T47D (cell line): ENCODE measurements at regions not wholly inside any gene's neighbourhood (a gene's known extent, or its start where the extent isn't known, plus 50 kb on each side); places are given as distances from the start of the nearest gene placed in this dataset.
"Not testable (repeated sequence)": the region's sequence is repeated elsewhere in the genome, so short reads cannot be mapped to it uniquely, and the experiment has no call there.

ENCODE experiments used
- DNase-seq, 2 experiments: peaks; one replicate each; pipeline versions ENCODE4 v3.0.0 to v3.0.0-alpha.2; 2011 to 2012; ENCODE audit warnings: low read depth in 1 of 2, low spot score in 1 of 2
- JUND ChIP-seq: IDR thresholded peaks from 2 replicates; pipeline ENCODE4 v1.6.1; 2012; ENCODE audit warnings: low read depth
- in situ Hi-C: cut with HindIII; loops from 2 replicates; pipeline ENCODE4 v1.10.0; 2016; ENCODE audit warnings: low sequenced_read_pairs, low pct_unique_long_range_greater_than_20kb

DNA sequence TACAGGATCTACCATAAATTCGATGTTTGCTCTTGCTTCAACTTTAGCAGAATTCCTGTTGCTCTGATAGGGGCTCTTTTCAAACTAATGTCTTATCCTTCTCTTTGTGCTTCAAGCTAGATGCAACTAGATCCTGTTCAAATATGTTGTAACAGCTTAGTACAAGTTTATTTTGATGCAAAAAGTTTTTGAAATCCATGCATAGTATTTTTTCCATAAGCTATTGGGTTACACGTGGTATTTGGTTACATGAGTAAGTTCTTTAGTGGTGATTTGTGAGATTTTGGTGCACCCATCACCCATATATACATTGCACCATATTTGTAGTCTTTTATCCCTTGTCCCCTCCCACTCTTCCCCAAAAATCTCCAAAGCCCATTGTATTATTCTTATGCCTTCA is 907.7 kb downstream of the LTN1 start:
- no peak for DNase-seq
- in situ Hi-C loops: no loop called here
- no peak for TF ChIP-seq JUND

DNA sequence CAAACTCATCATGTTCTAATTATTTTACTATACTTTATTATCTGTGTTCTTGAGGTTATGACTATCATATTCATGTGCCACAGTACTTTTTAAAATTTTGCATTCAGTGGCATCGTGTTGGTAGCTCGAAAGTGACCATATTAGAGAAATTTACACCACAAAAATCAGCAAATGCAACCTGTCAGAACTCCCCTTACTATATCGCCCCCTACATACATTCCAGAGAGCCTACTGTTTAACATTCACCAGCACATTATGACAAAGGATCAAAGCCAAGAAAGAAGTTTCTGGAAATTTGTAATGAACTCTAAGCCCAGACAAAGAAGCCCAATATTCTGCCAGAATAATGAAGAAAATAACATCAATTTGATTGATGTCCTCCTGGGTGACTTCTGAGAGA is 909.3 kb downstream of the LTN1 start:
- no peak for DNase-seq
- in situ Hi-C loops: no loop called here
- TF ChIP-seq JUND: no peak

DNA sequence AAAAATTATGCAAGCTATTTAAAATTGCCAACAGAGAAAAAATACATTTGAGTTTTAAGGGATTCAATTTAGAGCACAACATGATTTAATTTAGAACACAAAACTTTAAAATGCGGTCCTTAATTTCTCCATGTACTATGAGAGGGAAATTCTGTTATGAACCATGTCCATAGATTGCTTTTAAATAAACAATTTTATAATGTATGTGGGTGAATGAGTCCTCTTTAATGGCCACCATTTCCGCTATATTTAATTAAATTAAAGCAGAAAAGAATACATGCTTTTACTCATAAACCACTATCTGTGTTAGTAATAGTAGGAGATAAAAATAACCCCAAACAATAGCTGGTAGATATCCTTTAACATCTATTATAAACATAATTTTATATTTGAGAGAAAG is 914.6 kb downstream of the LTN1 start:
- no peak for DNase-seq
- TF ChIP-seq JUND: no peak
- in situ Hi-C loops: no loop called here

DNA sequence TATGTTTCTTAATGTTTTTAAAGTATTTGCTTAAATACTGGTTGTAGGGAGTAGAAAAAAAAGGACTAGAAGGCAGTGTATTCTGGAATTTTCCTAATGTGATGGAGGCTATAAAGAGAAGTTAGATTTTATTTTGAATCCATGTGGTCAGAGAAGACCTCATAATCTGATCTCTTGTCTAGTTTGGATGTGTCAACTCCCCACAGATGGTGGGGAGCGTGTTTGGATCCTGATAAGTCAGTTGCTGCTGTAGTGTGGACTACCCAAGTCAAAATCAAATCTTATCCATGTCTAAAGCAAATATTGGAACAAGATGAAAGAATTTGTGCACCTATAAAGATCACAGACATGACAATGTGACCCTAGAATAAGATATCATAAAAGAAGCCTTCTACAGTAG is 918.0 kb downstream of the LTN1 start:
- TF ChIP-seq JUND: no peak
- in situ Hi-C loops: no loop called here
- no peak for DNase-seq

DNA sequence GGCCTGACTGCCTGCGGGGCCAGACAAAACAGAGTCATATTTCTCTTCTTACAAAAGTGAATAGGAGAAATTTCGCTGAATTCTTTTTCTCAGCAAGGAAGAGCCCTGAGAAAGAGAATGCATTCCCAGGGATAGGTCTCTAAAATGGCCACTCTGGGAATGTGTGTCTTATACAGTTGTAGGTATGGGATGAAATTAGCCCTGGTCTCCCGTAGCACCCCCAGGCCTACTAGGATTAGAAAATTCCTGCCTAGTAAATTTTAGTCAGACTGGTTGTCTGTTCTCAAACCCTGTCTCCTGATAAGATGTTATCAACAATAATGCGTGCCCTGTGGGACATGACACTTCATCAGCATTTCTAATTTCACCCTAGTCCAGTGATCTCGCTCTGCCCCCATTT is 920.1 kb downstream of the LTN1 start:
- no peak for DNase-seq
- in situ Hi-C loops: no loop called here
- no peak for TF ChIP-seq JUND

DNA sequence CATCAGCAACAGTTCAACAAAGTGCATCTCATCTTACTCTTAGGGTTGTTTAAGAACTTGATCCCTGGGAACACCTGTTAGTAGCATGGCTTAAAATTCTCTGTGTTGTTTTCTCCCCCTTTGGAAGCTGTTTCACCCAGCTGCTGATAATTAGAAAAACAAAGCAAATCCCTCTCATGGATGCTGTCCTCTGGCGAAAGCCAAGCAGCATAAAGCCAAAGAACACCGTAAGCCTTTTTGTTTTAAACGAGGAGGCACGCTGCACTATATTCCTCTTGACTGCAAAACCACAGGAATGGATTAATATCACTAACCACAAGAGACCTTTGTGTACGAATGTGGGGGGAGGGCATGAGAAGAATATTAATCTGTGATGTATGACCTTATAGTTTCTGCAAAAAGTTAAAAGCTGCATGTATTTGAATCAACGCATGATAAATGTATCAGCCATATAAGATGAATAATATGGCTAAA is 923.2 kb downstream of the LTN1 start:
- TF ChIP-seq JUND: no peak
- in situ Hi-C loops: no loop called here

DNA sequence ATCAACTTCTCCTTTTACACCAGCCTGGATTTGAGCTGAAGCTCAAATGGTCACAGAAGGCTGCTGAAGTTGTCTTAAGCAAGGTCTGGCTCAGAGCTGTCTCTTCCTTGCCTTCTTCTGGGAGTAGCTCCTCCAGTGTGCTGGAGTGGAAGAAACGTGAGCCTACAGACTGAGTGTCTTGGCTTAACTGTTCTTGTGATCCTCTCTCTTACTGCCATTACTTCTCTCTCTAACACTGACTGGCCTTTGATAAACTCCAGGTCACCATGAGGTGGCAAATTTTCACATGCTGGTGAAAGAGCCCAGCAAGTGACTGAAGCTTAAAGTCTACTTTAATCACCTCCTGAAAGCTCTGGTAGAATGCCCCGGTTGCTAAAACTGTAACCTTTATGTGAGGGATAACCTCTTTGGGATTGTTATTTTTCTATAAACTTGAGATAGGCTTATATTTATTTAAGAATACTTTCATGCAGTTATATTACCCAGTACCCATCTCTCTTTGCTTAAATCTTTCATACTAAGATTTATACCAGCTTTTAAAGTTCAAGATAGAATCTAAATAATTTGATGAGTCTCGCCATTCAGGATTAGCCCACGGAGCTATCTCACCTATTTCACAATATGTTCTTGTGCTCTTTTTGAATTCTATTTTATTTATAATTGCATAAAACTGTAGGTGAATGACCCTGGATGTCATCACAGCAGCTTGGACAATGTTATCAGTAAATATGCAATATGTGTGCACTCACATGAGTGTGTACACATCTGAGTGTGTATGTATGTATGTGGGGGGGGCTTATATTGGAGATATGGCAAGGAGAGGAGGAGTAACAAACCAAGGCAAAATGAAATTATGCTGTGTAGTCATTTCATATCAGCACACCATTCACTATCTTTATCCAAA is 924.0 kb downstream of the LTN1 start:
- in situ Hi-C loops: no loop called here
- DNase-seq: no peak
- no peak for TF ChIP-seq JUND

More for the DNA sequence above, 923.2 kb downstream of the LTN1 start:
- no peak for DNase-seq

DNA sequence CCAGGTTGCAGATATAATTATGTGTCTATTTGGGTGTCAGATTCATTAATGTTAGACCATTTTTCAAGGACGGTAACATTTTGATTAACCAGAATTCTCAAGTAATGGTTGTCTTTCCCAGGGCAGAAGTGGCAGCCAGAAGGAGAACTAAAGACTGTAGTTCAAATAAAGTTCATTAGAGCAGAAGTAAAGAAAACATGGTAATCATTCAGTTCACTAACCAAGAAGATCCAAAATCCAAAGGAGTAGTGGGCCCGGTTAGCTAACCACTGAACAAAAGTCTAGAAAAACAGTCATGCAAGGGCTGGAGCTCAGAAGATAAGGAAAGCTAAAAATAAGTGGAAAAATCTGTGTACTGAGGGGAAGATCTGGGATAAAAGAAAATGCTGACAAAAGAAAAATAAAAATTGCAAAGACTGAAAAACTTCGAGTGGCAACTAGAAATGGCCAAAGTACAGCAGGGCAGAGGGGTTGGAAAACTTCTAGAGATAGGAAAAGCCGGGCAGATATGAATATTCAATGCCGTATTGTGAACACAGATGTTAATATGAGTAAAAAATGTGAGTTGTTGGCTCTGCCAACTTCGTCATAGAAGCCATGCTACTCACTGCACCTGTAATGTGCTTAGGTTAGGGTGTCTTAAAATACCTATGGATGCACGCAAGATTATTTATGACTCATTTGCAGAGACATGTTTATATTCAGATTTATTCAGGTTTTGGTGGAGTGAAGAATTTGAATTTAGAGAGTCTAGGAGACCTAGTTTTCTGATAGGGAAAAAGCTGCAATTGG is 925.9 kb downstream of the LTN1 start:
- in situ Hi-C loops: no loop called here
- no peak for TF ChIP-seq JUND
- DNase-seq: no peak

DNA sequence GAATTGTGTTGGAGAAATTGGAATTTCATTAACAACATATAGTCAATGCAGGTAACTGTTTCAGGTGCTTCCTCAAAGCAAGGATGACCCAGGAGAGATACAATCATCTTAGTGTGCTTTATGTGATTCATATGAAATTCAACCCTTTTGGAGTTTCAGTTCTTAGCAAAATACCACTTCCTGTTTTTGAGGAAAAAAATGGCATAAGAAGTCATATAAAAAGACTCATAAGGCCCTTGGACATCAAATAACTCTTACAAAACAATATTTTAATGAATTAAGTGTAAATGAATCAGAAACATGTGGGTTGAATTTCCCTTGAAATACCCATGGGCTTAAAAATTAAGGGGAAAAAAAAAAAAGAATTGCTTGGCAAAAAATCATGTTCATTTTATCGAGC is 926.6 kb downstream of the LTN1 start:
- TF ChIP-seq JUND: no peak
- no peak for DNase-seq
- in situ Hi-C loops: no loop called here

DNA sequence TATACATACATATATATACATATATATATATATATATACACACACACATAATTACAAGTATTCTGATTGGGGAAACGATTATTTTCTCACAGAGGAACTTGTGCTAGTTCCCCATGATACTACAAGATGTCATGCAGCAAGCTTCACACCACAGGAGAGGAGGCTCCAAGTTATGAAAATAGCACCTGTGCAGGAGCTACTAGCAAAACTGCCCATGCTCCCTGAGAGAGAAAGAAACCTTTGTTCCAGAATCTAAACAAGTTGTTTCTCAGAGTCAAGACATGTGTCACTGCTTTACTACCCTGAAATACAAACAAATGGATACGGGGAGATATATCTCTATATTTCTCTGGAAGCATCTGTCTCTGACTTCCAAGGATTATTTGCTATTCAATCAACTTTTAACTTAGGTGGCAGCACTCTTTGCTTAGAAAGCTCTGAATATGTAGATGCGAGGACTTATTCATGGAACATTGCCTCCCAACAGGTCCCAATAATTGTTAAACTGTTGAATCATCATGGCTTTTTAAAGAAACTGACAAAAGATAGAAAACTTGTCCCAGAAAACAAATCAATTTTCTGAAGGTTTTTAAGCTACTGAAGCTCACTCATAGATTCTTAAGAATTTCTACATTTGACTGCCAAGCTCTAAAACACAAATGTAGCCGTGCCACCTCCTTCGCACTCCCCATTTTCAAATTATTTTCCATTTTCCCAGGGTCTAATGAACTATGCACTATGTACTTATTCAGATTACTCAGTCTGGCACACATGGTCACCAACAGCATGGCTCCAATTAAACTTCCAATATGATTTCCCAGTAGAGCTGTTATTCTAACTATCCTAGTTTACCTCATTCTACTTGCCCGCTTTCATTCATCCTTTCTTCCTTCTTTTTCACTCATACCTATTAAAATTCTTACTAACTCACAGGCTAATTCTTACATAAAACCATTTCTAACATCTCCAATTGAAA is 929.1 kb downstream of the LTN1 start:
- no peak for TF ChIP-seq JUND
- in situ Hi-C loops: no loop called here
- no peak for DNase-seq

DNA sequence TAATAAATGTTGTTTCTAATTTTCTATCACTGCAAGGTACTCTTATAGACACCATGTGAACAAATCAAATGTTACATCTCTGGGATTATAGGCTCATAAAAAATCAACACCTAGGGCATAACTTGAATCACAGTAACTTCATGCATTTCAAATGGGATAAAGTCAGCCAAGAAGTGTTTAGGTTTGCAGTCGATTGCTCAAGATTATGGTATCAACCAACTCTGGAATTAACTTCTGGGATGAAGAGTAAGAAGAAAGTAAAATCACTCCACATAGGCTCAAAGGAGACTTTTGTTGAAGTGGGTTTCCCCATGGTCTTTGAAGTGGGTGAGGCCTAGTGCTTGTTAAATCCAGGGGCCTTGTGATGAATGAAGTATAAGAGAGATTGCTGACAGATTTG is 939.7 kb downstream of the LTN1 start:
- DNase-seq, in situ Hi-C loops: not testable (repeated sequence)

DNA sequence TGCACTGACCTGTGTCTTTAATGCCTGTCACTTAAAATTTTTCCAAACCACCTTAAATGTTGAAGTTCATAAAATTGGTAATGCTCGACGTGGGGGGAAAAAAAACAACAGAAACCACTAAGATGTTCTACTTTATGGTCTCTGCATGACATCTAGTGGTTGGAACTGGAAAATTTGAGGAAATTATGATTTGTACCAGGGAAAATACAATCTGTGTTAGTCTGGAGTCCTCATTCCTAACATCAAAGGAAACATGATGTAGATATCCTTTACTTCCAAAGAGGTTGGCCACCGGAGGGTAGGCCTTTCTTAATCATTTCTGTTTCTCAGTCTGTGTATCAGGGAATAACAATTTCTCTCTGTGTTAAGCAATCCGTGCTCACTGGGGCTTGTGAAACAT is 941.0 kb downstream of the LTN1 start:
- peak in 1 of 2 experiments; percentile 49 for DNase-seq
- in situ Hi-C loops: not testable (repeated sequence)

DNA sequence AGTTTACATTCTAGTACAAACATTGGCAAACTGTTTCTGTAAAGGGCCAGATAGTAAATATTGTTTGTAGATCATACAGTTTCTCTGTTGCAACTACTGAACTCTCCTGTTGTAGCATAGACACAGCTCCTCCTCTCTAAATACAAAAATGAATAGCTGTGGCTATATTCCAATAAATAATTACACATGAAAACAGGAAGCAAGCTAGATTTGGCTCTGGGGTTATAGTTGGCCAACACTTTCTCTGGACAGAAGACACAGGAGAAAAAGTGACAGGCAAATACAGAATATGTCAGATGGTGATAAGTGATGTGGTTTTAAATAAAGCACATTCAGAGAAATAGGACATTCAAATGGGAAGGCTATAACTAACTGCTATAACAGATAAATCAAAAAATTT is 957.0 kb downstream of the LTN1 start:
- in situ Hi-C loops: not testable (repeated sequence)
- DNase-seq: peak in 1 of 2 experiments; percentile 8

DNA sequence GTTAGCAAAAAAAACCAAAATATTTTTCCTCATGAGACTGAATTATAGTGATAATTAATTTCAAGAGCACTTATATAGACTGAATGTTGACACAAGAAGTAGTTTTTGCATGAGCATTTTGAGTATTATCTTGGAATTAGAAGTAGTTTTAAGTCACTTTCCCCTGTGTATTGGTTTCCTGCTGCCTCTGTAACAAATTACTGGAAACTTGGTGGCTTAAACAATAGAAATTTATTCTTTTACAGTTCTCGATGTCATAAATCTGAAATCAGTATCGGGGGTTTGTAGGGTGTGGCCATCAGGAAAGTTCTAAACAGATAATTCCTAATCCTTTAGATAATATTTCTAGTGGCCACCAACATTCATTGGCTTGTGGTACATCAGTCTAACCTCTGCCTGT is 957.8 kb downstream of the LTN1 start:
- DNase-seq, in situ Hi-C loops: not testable (repeated sequence)

DNA sequence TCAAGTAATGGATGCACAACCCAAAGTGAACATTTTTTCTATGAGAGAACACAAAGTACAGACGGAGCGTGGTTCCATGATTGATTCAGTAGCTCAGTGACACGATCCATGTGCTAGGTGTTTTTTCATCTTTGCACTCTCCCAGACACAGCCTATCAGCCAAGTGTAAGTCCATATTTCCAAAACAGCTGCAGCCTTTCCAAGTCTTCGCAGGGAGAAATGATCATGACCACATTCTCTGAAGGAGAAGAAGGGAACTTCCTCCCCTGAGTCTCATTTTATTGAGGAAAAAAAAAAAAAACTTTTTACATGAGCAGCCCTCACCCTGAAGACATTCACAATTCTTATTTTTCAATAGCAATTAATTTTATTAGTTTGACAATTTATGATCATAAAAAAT is 958.3 kb downstream of the LTN1 start:
- DNase-seq, in situ Hi-C loops: not testable (repeated sequence)

DNA sequence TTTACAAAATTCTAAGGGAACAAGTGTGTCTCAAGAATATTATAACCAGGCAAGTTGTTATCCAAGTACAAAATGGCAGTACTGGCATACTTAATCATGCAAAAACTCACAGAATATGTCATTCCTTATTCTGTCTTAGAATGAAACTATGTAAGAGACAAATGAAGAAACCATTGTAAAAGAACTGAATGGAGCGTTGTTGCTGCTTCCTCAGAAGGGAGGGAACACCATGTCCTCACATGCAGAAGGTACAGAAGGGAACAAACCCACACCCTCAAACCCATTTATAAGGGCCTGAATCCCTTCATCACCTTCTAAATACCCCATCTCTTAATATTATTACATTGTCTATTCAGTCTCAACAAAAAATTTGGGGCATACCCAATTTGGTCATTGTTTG is 960.0 kb downstream of the LTN1 start:
- in situ Hi-C loops, DNase-seq: not testable (repeated sequence)

DNA sequence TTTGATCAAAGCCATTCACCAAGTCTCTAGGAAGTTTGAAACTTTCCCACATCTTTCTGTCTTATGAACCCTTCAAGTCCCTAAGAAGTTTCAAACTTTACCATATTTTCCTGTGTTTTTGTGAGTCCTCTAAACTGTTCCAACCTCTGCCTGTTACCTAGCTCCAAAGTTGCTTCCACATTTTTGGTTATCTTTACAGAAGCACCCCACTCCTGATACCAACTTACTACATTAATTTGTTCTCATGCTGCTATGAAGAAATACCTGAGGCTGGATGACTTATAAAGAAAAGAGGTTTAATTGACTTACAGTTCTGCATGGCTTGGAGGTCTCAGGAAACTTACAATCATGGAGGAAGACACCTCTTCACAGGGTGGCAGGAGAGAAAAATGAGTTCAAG is 961.6 kb downstream of the LTN1 start:
- in situ Hi-C loops, DNase-seq: not testable (repeated sequence)
